ENCODE measurements at regions not wholly inside any gene's neighbourhood (a gene's known extent, or its start where the extent isn't known, plus 50 kb on each side); places are given as distances from the start of the nearest gene placed in this dataset.

DNA sequence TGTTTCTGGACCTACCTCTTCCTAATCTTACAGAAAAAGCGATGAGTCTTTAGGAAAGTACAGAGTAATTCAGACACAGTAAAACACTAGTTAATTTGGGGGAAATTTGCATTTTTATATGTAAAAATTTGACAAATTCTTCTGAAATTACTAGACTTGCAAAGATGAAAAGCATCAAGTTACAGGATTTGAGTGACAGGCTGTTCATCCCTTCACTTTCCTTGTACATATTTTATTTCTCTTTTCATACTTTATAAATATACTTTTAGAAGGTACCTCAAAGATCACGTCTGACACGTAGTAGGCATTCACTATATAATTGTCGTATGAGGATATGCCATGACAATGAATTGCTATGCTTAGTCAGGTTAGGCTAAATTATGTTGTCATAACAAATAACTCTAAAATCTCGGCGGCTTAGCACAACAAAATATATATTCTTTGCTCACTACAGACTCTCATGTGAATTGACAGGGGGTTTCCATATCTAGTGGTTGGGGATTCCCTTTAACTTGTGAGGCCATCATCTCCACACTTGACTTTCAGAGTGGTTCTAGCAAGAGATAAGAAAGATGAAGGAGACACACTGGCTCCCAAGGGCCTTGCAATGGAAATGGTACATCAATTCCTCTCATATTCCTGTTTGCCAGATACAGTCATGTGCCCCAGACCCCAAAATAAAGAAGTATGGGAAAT is 154.1 kb upstream of the TUT7 start:
- H3K9me3 Mint-ChIP-seq, result no peaks in the 10 kb centered on the region
- TF ChIP-seq, protein P1, sequence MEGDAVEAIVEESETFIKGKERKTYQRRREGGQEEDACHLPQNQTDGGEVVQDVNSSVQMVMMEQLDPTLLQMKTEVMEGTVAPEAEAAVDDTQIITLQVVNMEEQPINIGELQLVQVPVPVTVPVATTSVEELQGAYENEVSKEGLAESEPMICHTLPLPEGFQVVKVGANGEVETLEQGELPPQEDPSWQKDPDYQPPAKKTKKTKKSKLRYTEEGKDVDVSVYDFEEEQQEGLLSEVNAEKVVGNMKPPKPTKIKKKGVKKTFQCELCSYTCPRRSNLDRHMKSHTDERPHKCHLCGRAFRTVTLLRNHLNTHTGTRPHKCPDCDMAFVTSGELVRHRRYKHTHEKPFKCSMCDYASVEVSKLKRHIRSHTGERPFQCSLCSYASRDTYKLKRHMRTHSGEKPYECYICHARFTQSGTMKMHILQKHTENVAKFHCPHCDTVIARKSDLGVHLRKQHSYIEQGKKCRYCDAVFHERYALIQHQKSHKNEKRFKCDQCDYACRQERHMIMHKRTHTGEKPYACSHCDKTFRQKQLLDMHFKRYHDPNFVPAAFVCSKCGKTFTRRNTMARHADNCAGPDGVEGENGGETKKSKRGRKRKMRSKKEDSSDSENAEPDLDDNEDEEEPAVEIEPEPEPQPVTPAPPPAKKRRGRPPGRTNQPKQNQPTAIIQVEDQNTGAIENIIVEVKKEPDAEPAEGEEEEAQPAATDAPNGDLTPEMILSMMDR (conservative IDR thresholded peaks at IDR 0.05), result no peak
- H3K36me3 Mint-ChIP-seq, result no peaks in the 10 kb centered on the region
- H3K4me1 Mint-ChIP-seq (ENCODE audit: unreplicated experiment), result peaks cover 29% of the 10 kb centered on the region
- no peak for DNase-seq (ENCODE audit: extremely low spot score, unreplicated experiment)
- H3K4me3 Mint-ChIP-seq, result no peak overlapping the region
- peaks cover 10% of the 10 kb centered on the region for H3K27me3 Mint-ChIP-seq
- no peak overlapping the region for H3K27ac Mint-ChIP-seq

GRCh38 chr9:86507212-86507630 is 153.0 kb upstream of the TUT7 start:
- Mint-ChIP-seq H3K27ac (no peak overlapping the region), H3K9me3 (no peaks in the 10 kb centered on the region), H3K36me3 (no peaks in the 10 kb centered on the region), H3K4me1 (ENCODE audit: unreplicated experiment) (peaks cover 21% of the 10 kb centered on the region), H3K27me3 (peaks cover 8% of the 10 kb centered on the region), H3K4me3 (no peak overlapping the region)
- no peak for DNase-seq (ENCODE audit: extremely low spot score, unreplicated experiment)
- TF ChIP-seq, protein P1 (conservative IDR thresholded peaks at IDR 0.05), result no peak

DNA sequence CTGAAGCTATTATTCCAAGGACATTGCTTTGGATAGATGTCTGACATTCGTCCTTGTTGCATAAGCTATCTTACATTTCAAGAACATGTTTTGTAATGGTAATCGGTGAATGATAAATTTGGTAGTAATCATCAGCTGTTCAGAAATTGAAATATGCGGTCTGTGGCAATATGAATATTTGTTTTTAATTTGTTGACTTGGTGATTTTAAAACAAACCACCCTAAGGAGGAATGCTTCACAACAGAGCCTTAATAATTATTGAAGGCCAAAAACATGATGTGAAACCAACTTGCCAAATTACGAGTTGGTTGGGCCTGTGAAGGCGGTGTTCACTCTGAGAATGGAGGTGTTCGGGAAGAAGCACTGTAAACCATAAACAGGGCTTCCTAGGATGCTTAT is 149.7 kb upstream of the TUT7 start:
- no peak for DNase-seq (ENCODE audit: extremely low spot score, unreplicated experiment)
- Mint-ChIP-seq H3K27ac (no peak overlapping the region), H3K36me3 (no peaks in the 10 kb centered on the region), H3K27me3 (peaks cover 5% of the 10 kb centered on the region), H3K4me3 (no peak overlapping the region), H3K9me3 (no peaks in the 10 kb centered on the region), H3K4me1 (ENCODE audit: unreplicated experiment) (peaks cover 18% of the 10 kb centered on the region)
- TF ChIP-seq, protein P1 (conservative IDR thresholded peaks at IDR 0.05), result no peak

- Mint-ChIP-seq H3K9me3 (no peaks in the 10 kb centered on the region), H3K36me3 (no peaks in the 10 kb centered on the region), H3K27ac (no peak overlapping the region), H3K27me3 (peaks cover 5% of the 10 kb centered on the region), H3K4me1 (ENCODE audit: unreplicated experiment) (peaks cover 18% of the 10 kb centered on the region), H3K4me3 (no peak overlapping the region)
- TF ChIP-seq, protein P1 (conservative IDR thresholded peaks at IDR 0.05), result no peak
- DNase-seq (ENCODE audit: extremely low spot score, unreplicated experiment), result no peak
Measured at GRCh38 chr9:86503314-86503713, 149.1 kb upstream of the TUT7 start.

DNA sequence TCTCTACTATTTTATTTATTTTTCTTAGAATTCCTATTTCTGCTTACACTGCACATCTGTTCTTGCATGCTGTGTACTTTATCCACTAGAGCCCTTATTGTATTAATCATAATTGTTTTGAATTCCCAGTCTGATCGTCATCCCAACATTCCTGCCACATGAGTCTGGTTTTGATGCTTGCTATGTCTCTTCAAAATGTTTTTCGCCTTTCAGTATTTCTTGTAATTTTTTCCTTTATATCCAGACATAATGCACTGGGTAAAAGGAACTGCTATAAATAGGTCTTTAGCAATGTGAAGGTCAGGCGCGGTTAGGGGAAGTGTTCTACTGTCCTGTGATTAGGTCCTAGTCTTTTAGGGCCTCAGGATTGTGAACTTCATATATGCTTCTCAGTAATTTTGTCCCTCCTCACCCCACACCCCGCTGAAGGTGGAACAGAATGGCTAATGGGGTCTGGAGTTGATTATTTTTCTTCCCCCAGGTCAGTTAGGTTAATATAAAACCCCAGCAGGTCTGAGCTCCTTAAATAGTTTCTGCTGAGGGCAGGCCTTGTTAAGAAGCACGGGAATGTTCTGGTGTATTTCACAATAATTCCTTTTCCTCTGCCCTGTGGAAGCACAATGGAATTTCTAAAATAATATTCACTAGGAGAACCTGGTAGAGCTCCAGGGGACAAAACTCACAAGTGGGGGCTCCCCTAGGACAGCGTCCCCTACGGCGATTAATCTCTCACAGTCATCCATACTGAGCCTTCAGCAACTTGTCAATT is 146.6 kb upstream of the TUT7 start:
- TF ChIP-seq, protein P1 (conservative IDR thresholded peaks at IDR 0.05), result no peak
- no peak overlapping the region for H3K4me3 Mint-ChIP-seq
- H3K27ac Mint-ChIP-seq, result no peak overlapping the region
- H3K36me3 Mint-ChIP-seq, result no peaks in the 10 kb centered on the region
- peaks cover 9% of the 10 kb centered on the region for H3K4me1 Mint-ChIP-seq (ENCODE audit: unreplicated experiment)
- no peak for DNase-seq (ENCODE audit: extremely low spot score, unreplicated experiment)
- H3K9me3 Mint-ChIP-seq, result peaks cover 3% of the 10 kb centered on the region
- peaks cover under 1% of the 10 kb centered on the region for H3K27me3 Mint-ChIP-seq
